Activated CD4-positive, alpha-beta memory T cell treated with anti-CD3 and anti-CD28 coated beads, Interleukin-2, amount 10 ng/mL, durations not matched to agents 7 days and 5 days (primary cell): ENCODE measurements at regions not wholly inside any gene's neighbourhood (a gene's known extent, or its start where the extent isn't known, plus 50 kb on each side); places are given as distances from the start of the nearest gene placed in this dataset.

Experiments used
- CTCF ChIA-PET: fragments of 350-600 bp; sonication (Branson Sonifier 250); formaldehyde crosslinking; loops from one replicate; lab custom pipeline; 2021; ENCODE audit warnings: antibody characterized with exemption, inconsistent platforms; lab: Charles Lee
- POLR2A ChIA-PET: fragments of 350-600 bp; sonication (Branson Sonifier 250); formaldehyde crosslinking; loops from one replicate; lab custom pipeline; 2021; ENCODE audit warnings: antibody characterized with exemption; lab: Charles Lee
- DNase-seq: peaks from one replicate; pipeline ENCODE4 v3.0.0-alpha.2; 2020
- H3K27ac Mint-ChIP-seq: one replicate; pipeline ENCODE4 v1.8.0; 2021; ENCODE audit warnings: mild to moderate bottlenecking, mixed read lengths
- H3K27me3 Mint-ChIP-seq: one replicate; pipeline ENCODE4 v1.8.0; 2021; ENCODE audit warnings: mixed read lengths
- H3K36me3 Mint-ChIP-seq: one replicate; pipeline ENCODE4 v1.8.0; 2021; ENCODE audit warnings: low read depth, mixed read lengths
- H3K4me1 Mint-ChIP-seq: one replicate; pipeline ENCODE4 v1.8.0; 2021; ENCODE audit warnings: mixed read lengths
- H3K4me3 Mint-ChIP-seq: one replicate; pipeline ENCODE4 v1.8.0; 2021; ENCODE audit warnings: mild to moderate bottlenecking, mixed read lengths
- H3K9me3 Mint-ChIP-seq: one replicate; pipeline ENCODE4 v1.8.0; 2021; ENCODE audit warnings: mixed read lengths

GRCh38 chr11:116598556-116598955 lies 174.2 kb downstream of the BUD13 start:
- POLR2A ChIA-PET: no interaction called here
- Mint-ChIP-seq H3K36me3 (no peaks in the 10 kb centered on the region), H3K4me3 (no peak overlapping the region), H3K27me3 (no peaks in the 10 kb centered on the region), H3K4me1 (no peaks in the 10 kb centered on the region), H3K27ac (no peak overlapping the region), H3K9me3 (no peaks in the 10 kb centered on the region)
- no peak for DNase-seq
- CTCF ChIA-PET: no interaction called here

GRCh38 chr11:116598036-116598435 lies 174.8 kb downstream of the BUD13 start:
- Mint-ChIP-seq H3K4me3 (no peak overlapping the region), H3K27me3 (no peaks in the 10 kb centered on the region), H3K9me3 (no peaks in the 10 kb centered on the region), H3K4me1 (no peaks in the 10 kb centered on the region), H3K36me3 (no peaks in the 10 kb centered on the region), H3K27ac (no peak overlapping the region)
- DNase-seq: no peak
- ChIA-PET CTCF (no interaction called here), POLR2A (no interaction called here)

GRCh38 chr11:116596346-116597260 lies 176.2 kb downstream of the BUD13 start:
- DNase-seq: no peak

GRCh38 chr11:116595305-116595880 lies 177.4 kb downstream of the BUD13 start:
- Mint-ChIP-seq H3K27me3 (peaks cover 5% of the 10 kb centered on the region), H3K4me3 (no peak overlapping the region), H3K4me1 (no peaks in the 10 kb centered on the region), H3K36me3 (no peaks in the 10 kb centered on the region), H3K27ac (no peak overlapping the region), H3K9me3 (no peaks in the 10 kb centered on the region)
- POLR2A ChIA-PET: no interaction called here
- no peak for DNase-seq
- CTCF ChIA-PET: no interaction called here

More at GRCh38 chr11:116596346-116597260, 176.2 kb downstream of the BUD13 start:
- POLR2A ChIA-PET: no interaction called here
- Mint-ChIP-seq H3K4me3 (no peak overlapping the region), H3K9me3 (no peaks in the 10 kb centered on the region), H3K27ac (no peak overlapping the region), H3K4me1 (no peaks in the 10 kb centered on the region), H3K36me3 (no peaks in the 10 kb centered on the region), H3K27me3 (peaks cover 5% of the 10 kb centered on the region)
- CTCF ChIA-PET: no interaction called here

GRCh38 chr11:116590844-116591570 lies 181.8 kb downstream of the BUD13 start:
- POLR2A ChIA-PET: no interaction called here
- Mint-ChIP-seq H3K36me3 (no peaks in the 10 kb centered on the region), H3K27me3 (peaks cover 5% of the 10 kb centered on the region), H3K9me3 (no peaks in the 10 kb centered on the region), H3K4me1 (no peaks in the 10 kb centered on the region), H3K27ac (no peak overlapping the region), H3K4me3 (no peak overlapping the region)
- DNase-seq: no peak
- CTCF ChIA-PET: no interaction called here

- DNase-seq: no peak
- Mint-ChIP-seq H3K36me3 (no peaks in the 10 kb centered on the region), H3K9me3 (no peaks in the 10 kb centered on the region), H3K27me3 (peaks cover 10% of the 10 kb centered on the region), H3K4me3 (no peak overlapping the region), H3K27ac (no peak overlapping the region), H3K4me1 (no peaks in the 10 kb centered on the region)
- ChIA-PET POLR2A (no interaction called here), CTCF (no interaction called here)
Measured at GRCh38 chr11:116589402-116589801, 183.4 kb downstream of the BUD13 start.

- H3K27ac Mint-ChIP-seq: no peak overlapping the region
- no peaks in the 10 kb centered on the region for H3K4me1 Mint-ChIP-seq
- ChIA-PET POLR2A (no interaction called here), CTCF (no interaction called here)
- DNase-seq: no peak
- no peak overlapping the region for H3K4me3 Mint-ChIP-seq
- peaks cover 22% of the 10 kb centered on the region for H3K27me3 Mint-ChIP-seq
- no peaks in the 10 kb centered on the region for H3K9me3 Mint-ChIP-seq
- no peaks in the 10 kb centered on the region for H3K36me3 Mint-ChIP-seq
Measured at GRCh38 chr11:116586392-116586791, 186.4 kb downstream of the BUD13 start.

GRCh38 chr11:116582571-116582970 lies 190.2 kb downstream of the BUD13 start:
- Mint-ChIP-seq H3K27me3 (peaks cover 50% of the 10 kb centered on the region), H3K4me1 (no peaks in the 10 kb centered on the region), H3K36me3 (peaks cover 2% of the 10 kb centered on the region), H3K9me3 (no peaks in the 10 kb centered on the region), H3K27ac (no peak overlapping the region), H3K4me3 (no peak overlapping the region)
- CTCF ChIA-PET: no interaction called here
- no peak for DNase-seq
- POLR2A ChIA-PET: no interaction called here

GRCh38 chr11:116581349-116581748 lies 191.4 kb downstream of the BUD13 start:
- CTCF ChIA-PET: no interaction called here
- H3K4me1 Mint-ChIP-seq: no peaks in the 10 kb centered on the region
- H3K27me3 Mint-ChIP-seq: peaks cover 57% of the 10 kb centered on the region
- no peak for DNase-seq
- H3K4me3 Mint-ChIP-seq: no peak overlapping the region
- POLR2A ChIA-PET: no interaction called here
- H3K36me3 Mint-ChIP-seq: peaks cover 2% of the 10 kb centered on the region
- H3K9me3 Mint-ChIP-seq: no peaks in the 10 kb centered on the region
- no peak overlapping the region for H3K27ac Mint-ChIP-seq

- H3K9me3 Mint-ChIP-seq: no peaks in the 10 kb centered on the region
- CTCF ChIA-PET: no interaction called here
Measured at GRCh38 chr11:116580799-116581198, 192.0 kb downstream of the BUD13 start.

GRCh38 chr11:116579857-116580727 lies 192.7 kb downstream of the BUD13 start:
- Mint-ChIP-seq H3K4me3 (no peak overlapping the region), H3K36me3 (peaks cover 2% of the 10 kb centered on the region), H3K27me3 (peaks cover 57% of the 10 kb centered on the region), H3K9me3 (no peaks in the 10 kb centered on the region), H3K4me1 (no peaks in the 10 kb centered on the region), H3K27ac (no peak overlapping the region)
- DNase-seq: no peak
- POLR2A ChIA-PET: no interaction called here
- CTCF ChIA-PET: no interaction called here

More at GRCh38 chr11:116580799-116581198, 192.0 kb downstream of the BUD13 start:
- peaks cover 57% of the 10 kb centered on the region for H3K27me3 Mint-ChIP-seq
- POLR2A ChIA-PET: no interaction called here
- H3K36me3 Mint-ChIP-seq: peaks cover 2% of the 10 kb centered on the region
- DNase-seq: no peak
- H3K4me1 Mint-ChIP-seq: no peaks in the 10 kb centered on the region
- no peak overlapping the region for H3K27ac Mint-ChIP-seq
- H3K4me3 Mint-ChIP-seq: no peak overlapping the region

- H3K9me3 Mint-ChIP-seq: no peaks in the 10 kb centered on the region
- no peak overlapping the region for H3K27ac Mint-ChIP-seq
- no peak for DNase-seq
- no peaks in the 10 kb centered on the region for H3K4me1 Mint-ChIP-seq
- H3K27me3 Mint-ChIP-seq: peaks cover 50% of the 10 kb centered on the region
- POLR2A ChIA-PET: no interaction called here
- CTCF ChIA-PET: no interaction called here
- H3K4me3 Mint-ChIP-seq: no peak overlapping the region
- peaks cover 2% of the 10 kb centered on the region for H3K36me3 Mint-ChIP-seq
Measured at GRCh38 chr11:116579031-116579653, 193.6 kb downstream of the BUD13 start.
